ENCODE measurements at regions not wholly inside any gene's neighbourhood (a gene's known extent, or its start where the extent isn't known, plus 50 kb on each side); places are given as distances from the start of the nearest gene placed in this dataset.

DNA sequence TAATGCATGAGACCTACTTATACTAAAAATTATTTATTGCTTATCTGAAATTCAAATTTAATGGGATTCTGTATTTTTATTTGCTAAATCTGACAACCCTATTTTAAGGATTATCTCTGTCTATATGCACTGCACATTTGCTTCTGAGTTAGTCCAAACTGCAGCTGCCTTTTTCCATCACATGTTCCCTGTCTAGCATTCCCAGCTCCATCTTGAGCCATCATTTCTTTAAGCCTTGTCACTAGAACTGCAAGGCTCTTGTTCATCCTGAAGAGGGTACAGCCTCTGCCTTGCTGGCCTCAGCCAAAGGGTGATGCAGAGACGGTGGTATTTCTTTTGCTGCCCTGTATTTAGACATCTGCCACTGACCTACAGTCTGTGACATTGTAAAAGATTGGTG lies 125.8 kb upstream of the STT3B start:
- TF ChIP-seq, protein P1, sequence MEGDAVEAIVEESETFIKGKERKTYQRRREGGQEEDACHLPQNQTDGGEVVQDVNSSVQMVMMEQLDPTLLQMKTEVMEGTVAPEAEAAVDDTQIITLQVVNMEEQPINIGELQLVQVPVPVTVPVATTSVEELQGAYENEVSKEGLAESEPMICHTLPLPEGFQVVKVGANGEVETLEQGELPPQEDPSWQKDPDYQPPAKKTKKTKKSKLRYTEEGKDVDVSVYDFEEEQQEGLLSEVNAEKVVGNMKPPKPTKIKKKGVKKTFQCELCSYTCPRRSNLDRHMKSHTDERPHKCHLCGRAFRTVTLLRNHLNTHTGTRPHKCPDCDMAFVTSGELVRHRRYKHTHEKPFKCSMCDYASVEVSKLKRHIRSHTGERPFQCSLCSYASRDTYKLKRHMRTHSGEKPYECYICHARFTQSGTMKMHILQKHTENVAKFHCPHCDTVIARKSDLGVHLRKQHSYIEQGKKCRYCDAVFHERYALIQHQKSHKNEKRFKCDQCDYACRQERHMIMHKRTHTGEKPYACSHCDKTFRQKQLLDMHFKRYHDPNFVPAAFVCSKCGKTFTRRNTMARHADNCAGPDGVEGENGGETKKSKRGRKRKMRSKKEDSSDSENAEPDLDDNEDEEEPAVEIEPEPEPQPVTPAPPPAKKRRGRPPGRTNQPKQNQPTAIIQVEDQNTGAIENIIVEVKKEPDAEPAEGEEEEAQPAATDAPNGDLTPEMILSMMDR (IDR thresholded peaks at IDR 0.05; ENCODE audit: insufficient read depth, low read depth, low read length), result no peak
- TF ChIP-seq EZH2 (IDR thresholded peaks at IDR 0.05; ENCODE audit: insufficient read depth, low read length), result no peak
